Astrocyte (in vitro differentiated cells and primary cell): ENCODE measurements at regions not wholly inside any gene's neighbourhood (a gene's known extent, or its start where the extent isn't known, plus 50 kb on each side); places are given as distances from the start of the nearest gene placed in this dataset.
A peak's percentile ranks its signal among the peaks of the same experiment; 100 is the strongest.

Experiments
- DNase-seq: peaks from one replicate; pipeline ENCODE4 v3.0.0-alpha.2; 2010; ENCODE audit warnings: low read depth
- FAIRE-seq: peaks from 2 replicates; lab custom pipeline; 2011; peaks lifted over from hg19 to GRCh38; lab: Jason Lieb, UNC
- H2AFZ ChIP-seq: 2 replicates; pipeline ENCODE4 v1.6.0; 2012; ENCODE audit warnings: low read depth, low read length, inconsistent platforms
- H3K27ac ChIP-seq: 2 replicates; pipeline ENCODE4 v1.5.1; 2011; ENCODE audit warnings: low read depth, low read length, inconsistent platforms
- H3K27me3 ChIP-seq: 2 replicates; pipeline ENCODE4 v1.6.0; 2011; ENCODE audit warnings: low read length, inconsistent platforms; ENCODE audit not compliant: insufficient read depth
- H3K36me3 ChIP-seq: 2 replicates; pipeline ENCODE4 v1.5.1; 2011; ENCODE audit warnings: low read length, inconsistent platforms; ENCODE audit not compliant: insufficient read depth
- H3K4me1 ChIP-seq: 2 replicates; pipeline ENCODE4 v1.5.1; 2011; ENCODE audit warnings: low read length, inconsistent platforms; ENCODE audit not compliant: insufficient read depth
- H3K4me2 ChIP-seq: 2 replicates; pipeline ENCODE4 v1.6.0; 2012; ENCODE audit warnings: low read length, inconsistent platforms
- H3K4me3 ChIP-seq: 2 replicates; pipeline ENCODE4 v1.5.1; 2011; ENCODE audit warnings: low read depth, mild to moderate bottlenecking, low read length, inconsistent platforms; ENCODE audit not compliant: insufficient read depth
- H3K79me2 ChIP-seq: 2 replicates; pipeline ENCODE4 v1.6.0; 2012; ENCODE audit warnings: mild to moderate bottlenecking, low read length, inconsistent platforms; ENCODE audit not compliant: insufficient read depth
- H3K9ac ChIP-seq: 2 replicates; pipeline ENCODE4 v1.6.0; 2012; ENCODE audit warnings: mild to moderate bottlenecking, low read length, inconsistent platforms
- H3K9me3 ChIP-seq: 2 replicates; pipeline ENCODE4 v1.5.1; 2012; ENCODE audit warnings: low read depth, mild to moderate bottlenecking, low read length, inconsistent platforms; ENCODE audit not compliant: insufficient read depth
- H4K20me1 ChIP-seq: 2 replicates; pipeline ENCODE4 v1.6.0; 2012; ENCODE audit warnings: low read length, inconsistent platforms; ENCODE audit not compliant: insufficient read depth
- H3K27ac Mint-ChIP-seq: one replicate; pipeline ENCODE4 v1.8.0; 2021; ENCODE audit warnings: mild to moderate bottlenecking, mixed read lengths; ENCODE audit not compliant: unreplicated experiment
- H3K27me3 Mint-ChIP-seq: one replicate; pipeline ENCODE4 v1.8.0; 2021; ENCODE audit warnings: low read depth, mixed read lengths; ENCODE audit not compliant: unreplicated experiment
- H3K36me3 Mint-ChIP-seq: one replicate; pipeline ENCODE4 v1.8.0; 2021; ENCODE audit warnings: low read depth, mixed read lengths; ENCODE audit not compliant: unreplicated experiment
- H3K4me1 Mint-ChIP-seq: one replicate; pipeline ENCODE4 v1.8.0; 2021; ENCODE audit warnings: low read depth, mixed read lengths; ENCODE audit not compliant: unreplicated experiment
- H3K4me3 Mint-ChIP-seq: one replicate; pipeline ENCODE4 v1.8.0; 2021; ENCODE audit warnings: mild to moderate bottlenecking, moderate library complexity, mixed read lengths; ENCODE audit not compliant: unreplicated experiment
- H3K9me3 Mint-ChIP-seq: one replicate; pipeline ENCODE4 v1.8.0; 2021; ENCODE audit warnings: mild to moderate bottlenecking, mixed read lengths; ENCODE audit not compliant: unreplicated experiment
- CTCF ChIP-seq: IDR thresholded peaks from 2 replicates; pipeline ENCODE4 v1.5.1; 2011; ENCODE audit warnings: low read depth, mild to moderate bottlenecking, inconsistent platforms, low read length, moderate library complexity; ENCODE audit not compliant: insufficient read depth
- EZH2 ChIP-seq: IDR thresholded peaks from 2 replicates; pipeline ENCODE4 v1.6.1; 2012; ENCODE audit warnings: mild to moderate bottlenecking, low read length, inconsistent platforms; ENCODE audit not compliant: insufficient read depth

DNA sequence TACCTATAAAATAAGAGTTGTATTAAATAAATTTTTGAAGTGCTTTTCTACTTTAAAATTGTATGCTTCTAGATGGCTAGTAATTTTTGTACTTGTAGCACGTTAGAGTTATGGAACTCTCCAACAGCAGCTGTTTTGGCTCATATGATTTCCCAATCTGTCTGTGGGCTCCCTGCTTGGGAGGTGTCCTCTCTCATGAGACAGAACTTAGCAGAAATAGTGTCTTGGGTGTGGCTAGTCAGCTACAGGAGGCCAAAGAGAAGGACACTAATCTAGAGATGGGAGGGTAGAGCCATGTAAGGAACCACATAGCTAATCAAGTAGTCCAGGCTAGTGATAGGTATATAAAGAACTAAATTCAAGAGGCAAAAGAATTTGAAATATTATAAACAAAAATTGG, 78.4 kb upstream of the DAB2 start:
- Mint-ChIP-seq H3K27me3 (no peaks in the 10 kb centered on the region), H3K4me3 (no peak overlapping the region), H3K4me1 (peaks cover 29% of the 10 kb centered on the region), H3K9me3 (no peaks in the 10 kb centered on the region), H3K36me3 (no peaks in the 10 kb centered on the region), H3K27ac (no peak overlapping the region)
- Histone ChIP-seq H3K27ac (no peak overlapping the region), H3K27me3 (no peaks in the 10 kb centered on the region), H3K79me2 (no peaks in the 10 kb centered on the region), H3K9me3 (no peaks in the 10 kb centered on the region), H4K20me1 (no peaks in the 10 kb centered on the region), H3K36me3 (no peaks in the 10 kb centered on the region), H3K9ac (no peak overlapping the region), H3K4me2 (no peak overlapping the region), H3K4me3 (no peak overlapping the region), H3K4me1 (peaks cover 23% of the 10 kb centered on the region), H2AFZ (no peak overlapping the region)
- FAIRE-seq (no peak), DNase-seq (no peak)
- TF ChIP-seq EZH2 (no peak), CTCF (no peak)

DNA sequence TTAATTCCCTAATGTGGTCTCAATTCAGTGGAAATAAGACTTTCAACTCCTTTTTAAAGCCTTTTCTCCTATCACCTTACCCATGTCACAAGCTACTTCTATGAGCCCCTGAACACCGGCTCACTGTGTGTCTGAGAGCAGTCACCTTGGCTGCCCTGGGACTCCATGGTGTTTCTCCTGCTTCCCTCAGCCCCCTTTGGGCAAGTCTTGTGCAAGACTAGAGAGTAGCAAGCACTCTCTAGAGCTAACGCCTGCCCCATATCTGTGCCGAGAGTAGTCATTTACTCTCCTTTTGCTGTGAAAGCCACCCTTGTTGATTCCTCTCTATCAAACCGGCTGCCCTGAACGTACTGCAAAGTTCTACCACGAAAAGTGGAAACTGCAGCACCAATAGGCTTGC, 77.9 kb upstream of the DAB2 start:
- no peaks in the 10 kb centered on the region for H3K36me3 ChIP-seq
- H3K27ac Mint-ChIP-seq = peak overlapping the region; percentile 53
- FAIRE-seq = no peak
- no peak for DNase-seq
- H3K36me3 Mint-ChIP-seq = no peaks in the 10 kb centered on the region
- no peak overlapping the region for H3K4me3 Mint-ChIP-seq
- no peak overlapping the region for H3K27ac ChIP-seq
- H3K9me3 ChIP-seq = no peaks in the 10 kb centered on the region
- peaks cover 31% of the 10 kb centered on the region for H3K4me1 Mint-ChIP-seq
- no peaks in the 10 kb centered on the region for H4K20me1 ChIP-seq
- H3K9me3 Mint-ChIP-seq = no peaks in the 10 kb centered on the region
- no peaks in the 10 kb centered on the region for H3K27me3 Mint-ChIP-seq
- no peak overlapping the region for H3K4me3 ChIP-seq
- peak overlapping the region; percentile 11 for H3K9ac ChIP-seq
- no peak overlapping the region for H2AFZ ChIP-seq
- no peak overlapping the region for H3K4me2 ChIP-seq
- no peak for TF ChIP-seq CTCF
- no peak for TF ChIP-seq EZH2
- no peaks in the 10 kb centered on the region for H3K27me3 ChIP-seq
- H3K79me2 ChIP-seq = no peaks in the 10 kb centered on the region
- H3K4me1 ChIP-seq = peaks cover 23% of the 10 kb centered on the region

DNA sequence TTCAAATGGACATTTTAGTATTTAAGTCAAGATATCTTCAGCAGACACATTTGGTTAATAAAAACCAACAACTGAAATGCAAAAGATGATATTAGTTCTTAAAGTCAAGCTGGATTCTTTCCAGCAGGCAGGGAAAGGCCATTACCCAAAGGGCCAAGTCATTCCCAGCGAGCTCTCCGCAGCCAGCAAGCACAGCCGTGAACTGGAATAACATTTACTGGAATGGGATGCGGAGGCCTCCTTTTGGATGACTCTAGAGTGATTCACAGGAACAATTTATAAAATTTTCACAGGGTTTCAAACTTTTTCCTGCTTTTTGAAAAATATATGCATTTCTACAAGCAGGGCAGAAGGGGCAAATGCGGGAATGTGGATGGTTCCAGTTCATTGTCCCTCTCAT, 76.6 kb upstream of the DAB2 start:
- no peaks in the 10 kb centered on the region for H3K9me3 Mint-ChIP-seq
- peak overlapping the region; percentile 63 for H3K4me2 ChIP-seq

More for the DNA sequence above, 76.6 kb upstream of the DAB2 start:
- FAIRE-seq = no peak
- Histone ChIP-seq H3K9ac (peak overlapping the region; percentile 46), H3K79me2 (no peaks in the 10 kb centered on the region), H3K36me3 (no peaks in the 10 kb centered on the region), H3K4me1 (peaks cover 23% of the 10 kb centered on the region), H2AFZ (no peak overlapping the region), H3K27me3 (no peaks in the 10 kb centered on the region), H4K20me1 (no peaks in the 10 kb centered on the region), H3K9me3 (no peaks in the 10 kb centered on the region), H3K4me3 (no peak overlapping the region), H3K27ac (peak overlapping the region; percentile 79)
- DNase-seq = peak; percentile 91
- Mint-ChIP-seq H3K27me3 (no peaks in the 10 kb centered on the region), H3K4me3 (no peak overlapping the region), H3K36me3 (no peaks in the 10 kb centered on the region), H3K4me1 (peaks cover 31% of the 10 kb centered on the region), H3K27ac (peak overlapping the region; percentile 84)
- TF ChIP-seq CTCF = no peak
- TF ChIP-seq EZH2 = no peak
